Cardiac muscle cell (in vitro differentiated cells and primary cell): ENCODE measurements at regions not wholly inside any gene's neighbourhood (a gene's known extent, or its start where the extent isn't known, plus 50 kb on each side); places are given as distances from the start of the nearest gene placed in this dataset.

Experiments used
- DNase-seq, 2 donors: peaks; one replicate each; pipeline versions ENCODE4 v3.0.0 to v3.0.0-alpha.2; 2010 to 2017; ENCODE audit warnings: low read depth in 1 of 2, low spot score in 1 of 2
- H3K27ac ChIP-seq: fragments of 200-600 bp; sonication (generic); 2 replicates; pipeline ENCODE4 v1.5.1; 2016
- H3K27me3 ChIP-seq: fragments of 200-600 bp; sonication (generic); 2 replicates; pipeline ENCODE4 v1.6.0; 2016; ENCODE audit warnings: control low read depth
- H3K36me3 ChIP-seq: fragments of 200-600 bp; sonication (generic); 2 replicates; pipeline ENCODE4 v1.5.1; 2016; ENCODE audit warnings: control low read depth
- H3K4me1 ChIP-seq: fragments of 200-600 bp; sonication (generic); 2 replicates; pipeline ENCODE4 v1.8.1; 2017; ENCODE audit warnings: low read depth, mild to moderate bottlenecking, mixed run types
- H3K4me3 ChIP-seq: fragments of 200-600 bp; sonication (generic); 2 replicates; pipeline ENCODE4 v1.5.1; 2016; ENCODE audit warnings: mild to moderate bottlenecking
- H3K9me3 ChIP-seq: fragments of 200-600 bp; sonication (generic); 2 replicates; pipeline ENCODE4 v1.5.1; 2017; ENCODE audit warnings: low read depth, mild to moderate bottlenecking, control low read depth
- TF ChIP-seq, protein P1 (sequence below): IDR thresholded peaks from 2 replicates; pipeline ENCODE4 v1.5.1; 2012; ENCODE audit warnings: low read depth, mild to moderate bottlenecking, low read length

DNA sequence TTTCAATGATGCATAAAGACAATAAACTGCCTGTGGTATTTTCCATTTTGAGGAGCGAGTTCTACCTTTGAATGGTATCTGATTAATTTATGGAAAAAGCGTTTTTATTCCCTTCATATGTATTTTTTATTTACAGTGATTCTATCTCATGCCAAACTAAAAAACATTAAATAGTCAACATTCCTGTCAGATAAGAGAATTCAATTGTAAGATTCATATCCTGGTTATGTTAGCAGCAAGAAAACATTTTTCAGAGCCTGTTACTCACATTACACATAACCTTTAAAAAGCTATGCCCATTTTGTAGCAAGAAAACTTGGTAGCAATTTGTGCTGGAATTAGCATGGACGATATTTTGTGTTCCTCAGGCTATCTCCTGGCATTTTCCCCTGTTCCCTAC, 55.1 kb upstream of the PRLR start:
- no peak for DNase-seq
- Histone ChIP-seq H3K27me3 (no peaks in the 10 kb centered on the region), H3K36me3 (no peaks in the 10 kb centered on the region), H3K4me1 (no peaks in the 10 kb centered on the region), H3K9me3 (no peaks in the 10 kb centered on the region), H3K4me3 (no peak overlapping the region), H3K27ac (no peak overlapping the region)
- TF ChIP-seq, protein P1, sequence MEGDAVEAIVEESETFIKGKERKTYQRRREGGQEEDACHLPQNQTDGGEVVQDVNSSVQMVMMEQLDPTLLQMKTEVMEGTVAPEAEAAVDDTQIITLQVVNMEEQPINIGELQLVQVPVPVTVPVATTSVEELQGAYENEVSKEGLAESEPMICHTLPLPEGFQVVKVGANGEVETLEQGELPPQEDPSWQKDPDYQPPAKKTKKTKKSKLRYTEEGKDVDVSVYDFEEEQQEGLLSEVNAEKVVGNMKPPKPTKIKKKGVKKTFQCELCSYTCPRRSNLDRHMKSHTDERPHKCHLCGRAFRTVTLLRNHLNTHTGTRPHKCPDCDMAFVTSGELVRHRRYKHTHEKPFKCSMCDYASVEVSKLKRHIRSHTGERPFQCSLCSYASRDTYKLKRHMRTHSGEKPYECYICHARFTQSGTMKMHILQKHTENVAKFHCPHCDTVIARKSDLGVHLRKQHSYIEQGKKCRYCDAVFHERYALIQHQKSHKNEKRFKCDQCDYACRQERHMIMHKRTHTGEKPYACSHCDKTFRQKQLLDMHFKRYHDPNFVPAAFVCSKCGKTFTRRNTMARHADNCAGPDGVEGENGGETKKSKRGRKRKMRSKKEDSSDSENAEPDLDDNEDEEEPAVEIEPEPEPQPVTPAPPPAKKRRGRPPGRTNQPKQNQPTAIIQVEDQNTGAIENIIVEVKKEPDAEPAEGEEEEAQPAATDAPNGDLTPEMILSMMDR = no peak

DNA sequence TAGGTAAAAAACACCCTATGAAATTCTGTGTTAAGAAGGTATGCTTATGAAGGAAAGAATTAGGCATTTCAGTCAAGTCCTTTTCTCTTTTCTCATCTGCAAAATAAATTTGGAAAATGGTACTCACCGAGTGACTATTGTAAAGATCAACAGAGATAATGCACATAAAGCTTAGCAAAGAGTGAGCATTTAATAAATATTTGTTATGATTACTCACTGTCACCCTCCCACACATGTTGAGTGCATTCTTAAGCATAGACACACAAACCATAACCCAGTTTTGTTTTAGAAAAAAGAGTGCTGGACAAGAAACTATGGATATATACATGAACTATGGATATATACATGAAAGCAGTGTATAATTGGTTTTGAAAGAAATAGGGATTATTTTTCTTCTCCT, 54.7 kb upstream of the PRLR start:
- TF ChIP-seq, protein P1 = no peak
- H3K4me3 ChIP-seq = no peak overlapping the region
- no peaks in the 10 kb centered on the region for H3K9me3 ChIP-seq
- H3K27ac ChIP-seq = no peak overlapping the region
- H3K4me1 ChIP-seq = no peaks in the 10 kb centered on the region
- peak in 1 of 2 donors; percentile 2 for DNase-seq
- no peaks in the 10 kb centered on the region for H3K27me3 ChIP-seq
- H3K36me3 ChIP-seq = no peaks in the 10 kb centered on the region

DNA sequence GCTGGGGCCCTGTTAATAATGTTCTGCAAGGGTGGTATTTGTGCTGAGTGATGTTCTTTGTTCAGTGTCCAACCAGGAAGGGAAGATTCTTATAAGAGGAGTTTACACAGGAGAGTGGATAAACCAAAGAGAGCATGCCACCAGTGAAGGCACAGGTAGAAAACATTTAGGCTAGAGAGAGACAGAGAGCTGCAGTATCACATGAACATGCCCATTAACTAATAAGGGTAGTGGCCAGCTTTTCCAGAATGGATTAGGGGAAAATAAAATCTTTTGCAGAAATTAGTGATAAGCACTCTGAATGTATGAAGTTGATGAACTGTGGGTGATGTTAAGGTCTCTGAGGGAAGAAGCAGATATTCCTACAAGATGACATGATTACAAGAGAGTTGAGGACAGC, 54.1 kb upstream of the PRLR start:
- no peak overlapping the region for H3K27ac ChIP-seq
- no peaks in the 10 kb centered on the region for H3K9me3 ChIP-seq
- TF ChIP-seq, protein P1 = no peak
- H3K27me3 ChIP-seq = no peaks in the 10 kb centered on the region
- no peak overlapping the region for H3K4me3 ChIP-seq
- DNase-seq = no peak
- H3K36me3 ChIP-seq = no peaks in the 10 kb centered on the region
- H3K4me1 ChIP-seq = no peaks in the 10 kb centered on the region

DNA sequence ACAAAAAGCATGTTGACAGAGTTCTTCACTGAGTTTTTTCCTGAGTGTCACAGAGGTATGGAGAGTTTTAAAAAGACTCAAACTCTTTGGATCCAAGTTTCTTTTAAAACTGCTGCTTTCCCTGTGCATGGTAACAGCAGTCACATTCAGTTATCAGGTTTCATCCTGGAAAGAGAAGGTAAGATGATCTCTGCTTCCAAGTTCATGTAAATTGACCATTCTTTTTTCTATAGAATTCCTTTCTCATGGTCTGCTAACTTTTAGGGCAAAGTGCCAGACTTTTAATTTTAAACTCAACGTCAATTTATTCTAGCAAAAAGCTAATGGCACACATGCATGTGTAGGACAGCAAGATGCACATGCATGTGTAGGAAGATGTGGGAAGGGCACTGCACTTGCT, 52.5 kb upstream of the PRLR start:
- Histone ChIP-seq H3K4me3 (no peak overlapping the region), H3K9me3 (no peaks in the 10 kb centered on the region), H3K27ac (no peak overlapping the region), H3K4me1 (no peaks in the 10 kb centered on the region), H3K27me3 (no peaks in the 10 kb centered on the region), H3K36me3 (no peaks in the 10 kb centered on the region)
- TF ChIP-seq, protein P1 = no peak
- DNase-seq = no peak

DNA sequence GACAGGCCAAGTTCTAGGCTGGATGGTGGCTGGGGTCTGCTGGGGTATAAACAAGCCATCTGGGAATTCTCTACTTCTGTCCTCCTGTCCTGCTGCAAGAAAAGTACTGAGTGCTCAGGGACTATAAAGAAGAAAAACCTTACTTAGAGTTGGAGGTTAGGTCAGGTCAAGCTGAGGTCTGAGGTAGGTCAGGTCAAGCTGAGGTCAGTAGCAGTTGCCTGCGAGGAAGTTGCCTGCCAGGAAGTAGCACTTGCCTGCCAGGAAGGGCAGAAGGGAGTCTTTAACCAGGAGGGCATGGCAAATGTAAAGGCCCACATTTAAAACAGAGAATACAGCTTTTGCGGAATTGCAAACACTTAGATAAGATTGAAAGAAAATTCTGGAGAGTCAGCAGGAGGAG, 51.3 kb upstream of the PRLR start:
- Histone ChIP-seq H3K27ac (no peak overlapping the region), H3K36me3 (no peaks in the 10 kb centered on the region), H3K27me3 (no peaks in the 10 kb centered on the region), H3K4me3 (no peak overlapping the region), H3K4me1 (no peaks in the 10 kb centered on the region), H3K9me3 (no peaks in the 10 kb centered on the region)
- no peak for DNase-seq
- TF ChIP-seq, protein P1 = no peak
